Smooth muscle cell (in vitro differentiated cells): ENCODE measurements at regions not wholly inside any gene's neighbourhood (a gene's known extent, or its start where the extent isn't known, plus 50 kb on each side); places are given as distances from the start of the nearest gene placed in this dataset.

ENCODE experiments used
- DNase-seq: peaks from one replicate; lab custom pipeline; 2025; ENCODE audit not compliant: unreplicated experiment; lab: John Stamatoyannopoulos, UW
- H2AFZ ChIP-seq: fragments of 200-600 bp; sonication (generic); 2 replicates; pipeline ENCODE4 v1.6.0; 2016; ENCODE audit warnings: antibody characterized with exemption, low read depth, mild to moderate bottlenecking
- H3F3A ChIP-seq: fragments of 200-600 bp; sonication (generic); 2 replicates; pipeline ENCODE4 v1.6.0; 2017; ENCODE audit warnings: antibody characterized with exemption, low read depth
- H3K27ac ChIP-seq: fragments of 200-600 bp; sonication (generic); 2 replicates; pipeline ENCODE4 v1.5.1; 2016; ENCODE audit warnings: low read depth, mild to moderate bottlenecking
- H3K27me3 ChIP-seq: fragments of 200-600 bp; sonication (generic); 2 replicates; pipeline ENCODE4 v1.6.1; 2016; ENCODE audit warnings: low read depth, mild to moderate bottlenecking
- H3K36me3 ChIP-seq: fragments of 200-600 bp; sonication (generic); 2 replicates; pipeline ENCODE4 v1.5.1; 2016; ENCODE audit warnings: low read depth
- H3K4me1 ChIP-seq: fragments of 200-600 bp; sonication (generic); 2 replicates; pipeline ENCODE4 v1.5.1; 2016; ENCODE audit warnings: low read depth
- H3K4me2 ChIP-seq: fragments of 200-600 bp; sonication (generic); 2 replicates; pipeline ENCODE4 v1.6.0; 2016; ENCODE audit warnings: mild to moderate bottlenecking
- H3K4me3 ChIP-seq: fragments of 200-600 bp; sonication (generic); 2 replicates; pipeline ENCODE4 v1.5.1; 2016; ENCODE audit warnings: mild to moderate bottlenecking
- H3K79me2 ChIP-seq: fragments of 200-600 bp; sonication (generic); 2 replicates; pipeline ENCODE4 v1.6.0; 2016; ENCODE audit warnings: low read depth, mild to moderate bottlenecking
- H3K9ac ChIP-seq: fragments of 200-600 bp; sonication (generic); 2 replicates; pipeline ENCODE4 v1.6.0; 2016; ENCODE audit warnings: low read depth
- H3K9me3 ChIP-seq: fragments of 200-600 bp; sonication (generic); replicated peaks from 2 replicates; pipeline ENCODE4 v1.5.1; 2016; ENCODE audit warnings: low read depth
- H4K20me1 ChIP-seq: fragments of 200-600 bp; sonication (generic); 2 replicates; pipeline ENCODE4 v1.6.0; 2016; ENCODE audit warnings: low read depth
- WGBS: methylation state at CpG from one replicate; pipeline ENCODE4 v1.1.7; 2016; ENCODE audit warnings: low lambda C conversion rate; 5-methylcytosine and 5-hydroxymethylcytosine counted together
- TF ChIP-seq, protein P1 (sequence below): fragments of 200-600 bp; sonication (generic); IDR thresholded peaks from 2 replicates; pipeline ENCODE4 v1.5.1; 2017; ENCODE audit warnings: borderline replicate concordance, mild to moderate bottlenecking, antibody characterized with exemption; ENCODE audit not compliant: insufficient read depth, poor library complexity, severe bottlenecking

DNA sequence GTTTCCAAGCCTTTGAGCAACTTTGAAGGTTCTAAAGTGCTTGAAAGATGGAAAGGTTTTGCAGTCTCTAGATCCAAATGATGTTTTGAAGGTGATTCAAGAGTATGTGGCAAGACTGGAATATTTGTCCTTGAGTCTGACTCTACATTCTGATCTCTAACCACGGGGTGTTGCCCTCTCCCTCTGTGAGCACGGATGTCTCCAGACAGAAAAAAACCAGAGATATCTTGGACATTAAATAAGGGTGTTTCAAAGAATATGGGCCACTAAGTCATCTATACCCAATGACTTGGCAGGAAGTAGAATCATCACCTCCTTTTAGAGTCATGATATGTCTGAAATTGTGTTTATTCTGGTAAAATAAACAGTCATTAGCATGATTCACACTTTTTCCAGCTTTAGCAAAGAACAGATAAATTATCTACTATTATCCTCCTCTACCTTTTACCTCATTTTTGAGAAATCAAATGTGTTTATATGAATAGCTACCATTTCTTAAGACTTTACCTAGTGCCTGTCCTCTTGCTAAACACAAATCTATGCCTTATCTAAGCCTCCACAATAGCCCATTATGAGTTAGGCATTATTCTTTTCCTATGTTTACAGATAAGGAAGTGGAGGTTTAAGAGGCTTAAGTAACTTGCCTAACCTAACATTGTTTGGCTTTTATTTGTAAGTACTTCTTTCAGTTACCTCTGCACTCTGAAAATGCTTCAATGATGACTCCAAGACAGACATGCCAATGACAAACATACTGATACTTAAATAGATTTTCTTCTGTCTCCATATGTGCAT, 384.4 kb downstream of the BMP2 start:
- WGBS, result 37% methylated on average over 2 of the region's 2 CpGs
- H3K4me2 ChIP-seq, result no peak overlapping the region

DNA sequence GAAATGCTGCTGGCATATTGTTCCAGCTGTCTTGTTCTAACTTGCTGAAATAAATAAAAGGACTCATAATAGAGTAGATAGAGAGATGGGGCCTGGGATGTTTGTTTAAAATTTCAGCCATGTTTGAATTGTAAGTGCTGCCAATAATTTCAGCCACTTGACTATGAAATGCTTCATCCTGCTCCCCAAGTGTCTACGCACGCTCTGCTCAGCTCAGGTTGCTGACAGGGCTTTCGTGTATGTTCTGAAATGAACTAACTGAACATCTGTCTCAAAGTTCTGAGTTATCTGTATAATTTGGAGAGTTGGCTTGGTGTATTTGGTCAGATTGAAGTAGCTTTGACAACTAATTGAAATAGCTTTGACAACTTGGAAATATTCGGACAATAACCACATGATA, 387.8 kb downstream of the BMP2 start:
- H4K20me1 ChIP-seq, result no peaks in the 10 kb centered on the region
- no peaks in the 10 kb centered on the region for H3K27me3 ChIP-seq
- H3K9ac ChIP-seq, result no peak overlapping the region
- H3K4me1 ChIP-seq, result peaks cover 8% of the 10 kb centered on the region
- DNase-seq, result no peak
- no peak overlapping the region for H3K4me3 ChIP-seq
- no peaks in the 10 kb centered on the region for H3K9me3 ChIP-seq
- TF ChIP-seq, protein P1, sequence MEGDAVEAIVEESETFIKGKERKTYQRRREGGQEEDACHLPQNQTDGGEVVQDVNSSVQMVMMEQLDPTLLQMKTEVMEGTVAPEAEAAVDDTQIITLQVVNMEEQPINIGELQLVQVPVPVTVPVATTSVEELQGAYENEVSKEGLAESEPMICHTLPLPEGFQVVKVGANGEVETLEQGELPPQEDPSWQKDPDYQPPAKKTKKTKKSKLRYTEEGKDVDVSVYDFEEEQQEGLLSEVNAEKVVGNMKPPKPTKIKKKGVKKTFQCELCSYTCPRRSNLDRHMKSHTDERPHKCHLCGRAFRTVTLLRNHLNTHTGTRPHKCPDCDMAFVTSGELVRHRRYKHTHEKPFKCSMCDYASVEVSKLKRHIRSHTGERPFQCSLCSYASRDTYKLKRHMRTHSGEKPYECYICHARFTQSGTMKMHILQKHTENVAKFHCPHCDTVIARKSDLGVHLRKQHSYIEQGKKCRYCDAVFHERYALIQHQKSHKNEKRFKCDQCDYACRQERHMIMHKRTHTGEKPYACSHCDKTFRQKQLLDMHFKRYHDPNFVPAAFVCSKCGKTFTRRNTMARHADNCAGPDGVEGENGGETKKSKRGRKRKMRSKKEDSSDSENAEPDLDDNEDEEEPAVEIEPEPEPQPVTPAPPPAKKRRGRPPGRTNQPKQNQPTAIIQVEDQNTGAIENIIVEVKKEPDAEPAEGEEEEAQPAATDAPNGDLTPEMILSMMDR, result no peak
- H3K27ac ChIP-seq, result no peak overlapping the region
- no peak overlapping the region for H2AFZ ChIP-seq
- no peaks in the 10 kb centered on the region for H3K36me3 ChIP-seq
- no peaks in the 10 kb centered on the region for H3F3A ChIP-seq
- no peaks in the 10 kb centered on the region for H3K79me2 ChIP-seq
- H3K4me2 ChIP-seq, result no peak overlapping the region
- 86% methylated on average over 4 of the region's 4 CpGs for WGBS

More for the DNA sequence above, 384.4 kb downstream of the BMP2 start:
- Histone ChIP-seq H3K4me3 (no peak overlapping the region), H3K9me3 (no peaks in the 10 kb centered on the region), H4K20me1 (no peaks in the 10 kb centered on the region), H3K27ac (no peak overlapping the region), H3K9ac (no peak overlapping the region), H3K4me1 (peaks cover 17% of the 10 kb centered on the region), H3F3A (no peaks in the 10 kb centered on the region), H2AFZ (no peak overlapping the region), H3K79me2 (no peaks in the 10 kb centered on the region), H3K27me3 (no peaks in the 10 kb centered on the region), H3K36me3 (no peaks in the 10 kb centered on the region)
- TF ChIP-seq, protein P1, result no peak
- no peak for DNase-seq

DNA sequence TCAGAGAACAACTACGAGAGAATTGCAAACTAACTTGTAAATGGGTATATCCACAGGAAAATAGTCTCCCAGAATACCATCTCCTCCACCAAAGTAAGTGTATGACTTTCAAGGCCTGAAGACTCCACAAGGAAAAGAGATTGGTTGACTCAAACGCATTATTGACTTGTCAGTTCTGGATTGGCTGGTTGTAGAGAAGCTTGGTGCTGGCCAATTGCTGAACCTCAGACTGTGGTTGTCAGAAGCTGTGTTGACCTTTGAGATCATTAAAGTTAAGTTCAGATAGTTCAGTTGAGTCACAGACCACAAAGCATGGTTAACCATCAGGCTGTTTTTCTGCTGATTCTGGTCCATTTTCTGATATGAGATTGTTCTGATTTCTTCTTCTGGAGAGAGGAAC, 388.3 kb downstream of the BMP2 start:
- DNase-seq, result no peak
- no peaks in the 10 kb centered on the region for H3K27me3 ChIP-seq
- peaks cover 8% of the 10 kb centered on the region for H3K4me1 ChIP-seq
- no peaks in the 10 kb centered on the region for H3K79me2 ChIP-seq
- TF ChIP-seq, protein P1, result no peak
- no peak overlapping the region for H3K27ac ChIP-seq
- H4K20me1 ChIP-seq, result no peaks in the 10 kb centered on the region
- no peak overlapping the region for H3K4me2 ChIP-seq
- no peaks in the 10 kb centered on the region for H3K36me3 ChIP-seq
- H3K9me3 ChIP-seq, result no peaks in the 10 kb centered on the region
- H2AFZ ChIP-seq, result no peak overlapping the region
- no peaks in the 10 kb centered on the region for H3F3A ChIP-seq
- no peak overlapping the region for H3K9ac ChIP-seq
- H3K4me3 ChIP-seq, result no peak overlapping the region
- WGBS, result 90% methylated on average over 2 of the region's 2 CpGs

DNA sequence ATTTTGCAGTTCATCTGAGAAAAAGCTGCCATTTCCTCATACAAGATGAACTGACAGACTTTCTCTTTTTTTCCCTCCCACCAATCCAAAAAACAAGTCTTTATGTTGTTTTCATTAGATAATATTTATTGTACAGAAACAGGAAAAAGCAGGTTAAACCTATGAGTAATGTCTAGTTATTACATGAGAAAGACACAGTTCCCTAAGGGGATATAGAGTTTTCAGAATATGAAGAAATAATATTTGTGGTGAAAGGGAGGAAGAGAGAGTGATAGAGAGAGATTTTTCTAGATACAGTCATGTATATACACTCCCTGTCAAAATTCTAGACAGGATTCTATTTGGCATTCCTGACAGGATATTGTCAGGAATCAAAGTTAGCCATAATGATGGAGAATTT, 392.4 kb downstream of the BMP2 start:
- Histone ChIP-seq H3K27me3 (no peaks in the 10 kb centered on the region), H4K20me1 (no peaks in the 10 kb centered on the region), H3K36me3 (no peaks in the 10 kb centered on the region), H3K9ac (no peak overlapping the region), H3K27ac (no peak overlapping the region), H3K79me2 (no peaks in the 10 kb centered on the region), H3F3A (no peaks in the 10 kb centered on the region), H3K9me3 (no peaks in the 10 kb centered on the region), H3K4me2 (no peak overlapping the region), H3K4me3 (no peak overlapping the region), H2AFZ (no peak overlapping the region), H3K4me1 (no peaks in the 10 kb centered on the region)
- TF ChIP-seq, protein P1, result no peak
- no peak for DNase-seq
